HG03432 (cell line): ENCODE measurements at regions not wholly inside any gene's neighbourhood (a gene's known extent, or its start where the extent isn't known, plus 50 kb on each side); places are given as distances from the start of the nearest gene placed in this dataset.
A peak's percentile ranks its signal among the peaks of the same experiment; 100 is the strongest.
"Not testable (repeated sequence)": the region's sequence is repeated elsewhere in the genome, so short reads cannot be mapped to it uniquely, and the experiment has no call there.

Experiments
- ATAC-seq: cut with Tn5 transposase; IDR thresholded peaks from one replicate; pipeline ENCODE4 v1.9.1; 2021; ENCODE audit warnings: mild to moderate bottlenecking, moderate library complexity; ENCODE audit not compliant: unreplicated experiment

DNA sequence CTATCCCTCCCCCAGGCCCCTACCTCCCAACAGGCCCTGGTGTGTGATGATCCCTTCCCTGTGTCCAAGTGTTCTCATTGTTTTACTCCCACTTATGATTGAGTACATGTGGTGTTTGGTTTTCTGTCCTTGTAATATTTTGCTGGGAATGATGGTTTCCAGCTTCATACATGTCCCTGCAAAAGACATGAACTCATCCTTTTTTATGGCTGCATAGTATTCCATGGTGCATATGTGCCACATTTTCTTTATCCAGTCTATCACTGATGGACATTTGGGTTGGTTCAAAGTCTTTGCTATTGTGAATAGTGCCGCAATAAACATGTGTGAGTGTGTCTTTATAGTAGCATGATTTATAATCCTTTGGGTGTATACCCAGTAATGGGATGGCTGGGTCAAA lies 151.7 kb downstream of the VSIG4 start:
- ATAC-seq = not testable (repeated sequence)

DNA sequence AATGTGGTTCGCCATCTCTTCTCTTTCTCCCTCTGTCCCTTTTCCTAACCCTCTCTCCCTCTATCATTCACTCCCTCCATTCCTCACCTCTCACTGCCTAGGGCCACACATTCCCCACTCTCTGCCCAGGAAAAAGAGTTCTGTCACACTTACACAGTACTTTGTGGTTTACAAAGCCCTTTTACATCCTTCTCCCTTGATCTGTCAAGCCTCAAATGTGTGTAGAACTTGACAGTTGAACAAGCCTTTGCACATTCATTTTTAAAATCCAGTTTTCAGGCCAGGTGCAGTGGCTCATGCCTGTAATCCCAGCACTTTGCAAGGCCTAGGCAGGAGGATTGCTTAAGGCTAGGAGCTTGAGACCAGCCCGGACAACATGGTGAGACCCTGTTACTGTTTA lies 156.3 kb downstream of the VSIG4 start:
- no peak for ATAC-seq

DNA sequence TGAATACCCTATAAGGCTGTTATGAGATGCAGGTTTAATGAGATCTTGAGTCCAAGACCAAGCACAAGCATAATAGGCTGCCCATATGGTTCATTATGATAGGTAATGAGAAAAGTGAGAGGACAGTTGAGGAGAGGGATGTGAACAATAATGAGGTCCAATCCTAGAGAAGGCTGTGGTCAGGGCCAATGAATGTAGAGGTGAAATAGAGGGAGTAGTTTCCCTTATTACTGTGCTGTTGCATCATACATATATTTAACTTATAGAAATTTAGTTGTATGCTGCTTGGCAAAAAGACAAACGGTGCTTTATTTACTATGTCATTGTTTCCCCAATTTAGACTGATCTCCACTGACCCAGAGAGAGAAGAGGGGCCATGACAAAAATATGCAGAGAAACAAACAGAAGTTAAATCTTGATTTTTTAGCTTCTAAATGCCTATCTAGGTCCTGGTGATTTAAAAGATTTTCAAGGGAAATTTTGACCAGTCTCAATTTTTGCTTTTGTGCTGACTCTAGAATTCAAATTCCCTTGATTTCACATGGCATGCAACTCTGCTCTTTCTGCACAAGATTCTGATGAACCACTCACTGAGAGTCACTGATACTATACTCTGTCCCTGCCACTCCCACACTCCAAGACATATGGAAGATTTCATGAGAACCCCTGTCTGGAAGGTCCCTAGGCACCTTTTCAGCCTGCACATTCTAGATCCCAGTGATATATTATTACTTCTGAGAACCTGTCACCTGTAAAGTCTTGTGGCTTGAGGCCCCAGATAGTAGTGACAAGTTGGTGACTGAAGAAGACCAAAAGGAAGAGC lies 159.7 kb downstream of the VSIG4 start:
- no peak for ATAC-seq

DNA sequence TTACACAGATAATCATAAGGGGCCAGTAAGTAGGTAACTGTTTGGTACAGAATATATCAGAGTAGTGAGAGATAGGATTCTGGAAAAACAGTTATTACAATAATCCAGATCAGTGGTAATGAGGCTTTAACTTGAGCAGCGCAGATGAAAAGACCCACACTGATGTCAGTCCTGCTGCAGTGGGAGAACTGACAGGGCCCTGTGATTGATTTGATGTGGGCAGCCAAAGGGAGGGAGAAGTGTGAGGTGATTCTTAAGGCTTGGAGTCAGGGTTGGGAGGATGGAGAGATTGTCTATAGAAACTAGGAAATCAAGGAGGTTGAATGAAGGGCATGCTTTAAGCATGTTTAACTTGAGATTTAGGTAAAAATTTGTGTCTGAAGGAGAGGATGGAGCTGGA lies 161.4 kb downstream of the VSIG4 start:
- ATAC-seq = no peak

DNA sequence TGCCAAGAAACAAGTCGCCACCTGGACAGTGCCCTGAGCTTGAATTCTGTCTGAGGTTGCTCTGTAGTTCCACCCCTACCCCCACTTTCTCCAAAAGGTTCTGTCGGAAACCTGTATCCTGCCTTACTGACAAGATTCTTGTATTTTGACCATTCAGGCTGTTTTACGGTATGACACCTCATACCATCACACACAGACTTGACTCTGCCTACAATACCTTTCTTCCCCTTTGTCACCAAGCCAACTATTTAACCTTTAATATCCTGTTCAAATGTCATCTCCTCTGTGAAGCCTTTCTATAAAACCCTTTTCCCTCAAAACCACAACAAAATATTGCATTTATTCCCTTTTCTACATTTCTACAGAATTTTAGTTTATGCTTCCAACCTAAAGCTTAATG lies 161.9 kb downstream of the VSIG4 start:
- no peak for ATAC-seq

DNA sequence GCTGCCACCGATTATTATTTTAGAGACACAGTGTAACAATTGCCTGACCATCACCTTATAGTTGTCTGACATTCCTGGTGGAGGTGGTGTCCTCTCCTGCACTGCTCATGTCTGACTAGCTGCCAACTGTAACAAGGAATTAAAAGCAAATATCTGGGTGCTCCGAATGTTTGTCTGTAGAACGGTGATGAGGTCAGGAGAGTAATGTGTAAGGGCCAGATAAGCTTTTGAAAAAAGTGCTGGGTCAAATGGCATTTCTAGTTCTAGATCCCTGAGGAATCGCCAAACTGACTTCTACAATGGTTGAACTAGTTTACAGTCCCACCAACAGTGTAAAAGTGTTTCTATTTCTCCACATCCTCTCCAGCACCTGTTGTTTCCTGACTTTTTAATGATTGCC lies 164.3 kb downstream of the VSIG4 start:
- not testable (repeated sequence) for ATAC-seq

DNA sequence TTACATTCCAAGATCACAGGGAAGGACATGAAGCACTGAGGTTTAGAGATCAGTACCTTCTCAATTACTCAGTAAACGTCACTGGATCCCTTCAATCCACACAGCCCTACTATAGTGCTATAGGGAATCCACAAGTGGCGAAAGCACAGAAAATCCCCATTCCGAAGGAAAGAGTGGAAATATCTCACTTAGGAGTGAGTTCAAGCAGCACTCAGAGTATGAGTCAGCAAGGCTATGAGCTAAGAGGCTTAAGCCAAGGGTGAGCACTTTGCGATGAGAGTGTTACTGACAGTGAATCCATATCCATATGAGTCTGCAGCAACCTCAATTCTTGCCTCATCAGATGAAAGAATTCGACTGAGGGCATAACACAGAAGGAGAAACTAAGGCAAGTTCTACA lies 165.1 kb downstream of the VSIG4 start:
- no peak for ATAC-seq

DNA sequence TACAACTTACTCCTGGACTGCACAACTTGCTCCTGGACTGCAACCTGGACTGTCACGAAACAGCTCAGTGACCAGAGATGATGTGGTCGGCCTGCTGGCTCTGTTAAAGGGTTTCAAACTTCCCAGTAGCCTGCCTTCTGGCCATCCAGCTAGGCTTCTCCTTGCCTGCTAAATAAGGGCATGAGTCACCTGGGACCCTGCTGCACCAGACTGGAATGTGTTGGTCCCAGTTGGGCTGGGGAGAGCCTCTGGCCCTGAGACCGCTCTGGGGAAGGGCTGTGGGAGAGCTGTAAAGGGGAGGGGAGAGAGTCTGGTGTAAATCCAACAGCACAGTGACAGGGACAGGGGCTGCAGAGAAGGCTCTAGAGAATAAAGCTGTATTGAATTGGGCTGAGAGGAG lies 165.8 kb downstream of the VSIG4 start:
- ATAC-seq = no peak

DNA sequence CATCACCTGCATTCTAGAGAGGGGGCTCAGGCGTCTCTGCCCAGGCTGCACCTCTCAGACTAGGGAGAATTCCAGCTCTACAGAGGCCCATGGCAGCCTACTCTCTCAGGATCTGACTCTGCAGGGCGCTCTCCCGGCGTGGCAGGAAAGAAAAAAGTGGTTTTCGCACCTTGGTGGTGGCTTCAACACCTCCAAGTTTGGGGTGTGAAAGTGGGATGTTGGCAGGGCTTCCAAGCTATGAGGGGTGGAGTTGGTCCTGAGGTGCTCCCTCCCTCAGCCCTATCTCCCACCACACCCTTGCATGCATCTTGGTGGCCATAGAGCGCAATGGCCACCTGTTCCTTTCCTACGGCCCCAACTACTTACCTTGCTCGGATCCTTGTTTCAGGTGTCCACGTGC lies 166.5 kb downstream of the VSIG4 start:
- no peak for ATAC-seq

DNA sequence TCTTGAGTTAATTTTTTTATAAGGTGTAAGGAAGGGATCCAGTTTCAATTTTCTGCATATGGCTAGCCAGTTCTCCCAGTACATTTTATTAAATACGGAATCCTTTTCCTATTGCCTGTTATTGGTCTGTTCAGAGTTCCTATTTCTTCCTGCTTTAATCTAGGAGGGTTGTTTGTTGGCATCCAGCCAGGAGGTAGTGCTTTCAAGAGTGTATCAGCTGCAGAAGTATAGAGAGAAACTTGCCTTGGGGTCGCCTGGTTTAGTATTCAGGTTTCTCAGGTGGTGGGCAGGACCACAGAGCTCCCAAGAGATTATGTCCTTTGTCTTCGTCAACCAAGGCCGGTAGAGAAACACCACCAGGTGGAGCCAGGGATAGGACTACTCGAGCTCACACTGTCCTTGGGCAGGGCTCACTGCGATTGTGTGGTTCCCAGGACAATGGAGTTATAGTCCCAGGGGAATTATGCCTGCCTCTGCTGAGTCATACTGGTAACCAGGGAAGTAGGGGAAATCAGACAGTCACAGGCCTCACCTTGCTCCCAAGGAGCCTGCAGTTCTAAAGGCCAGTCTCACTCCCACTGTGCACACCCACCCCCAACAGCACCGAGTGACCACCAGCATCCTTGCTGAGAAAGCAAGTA lies 168.1 kb downstream of the VSIG4 start:
- peak; percentile 97 for ATAC-seq

DNA sequence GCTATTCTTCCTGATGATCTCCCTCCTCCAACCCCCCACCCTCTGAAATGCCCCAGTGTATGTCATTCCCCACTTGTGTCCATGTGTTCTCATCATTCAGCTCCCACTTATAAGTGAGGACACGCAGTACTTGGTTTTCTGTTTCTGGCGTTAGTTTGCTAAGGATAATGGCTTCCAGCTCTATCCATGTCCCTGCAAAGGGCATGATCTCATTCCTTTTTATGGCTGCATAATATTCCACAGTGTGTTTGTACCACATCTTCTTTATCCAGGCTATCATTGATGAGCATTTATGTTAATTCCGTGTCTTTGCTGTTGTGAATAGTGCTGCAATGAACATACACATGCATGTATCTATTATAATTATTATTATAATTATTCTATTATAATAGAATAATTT lies 169.3 kb downstream of the VSIG4 start:
- not testable (repeated sequence) for ATAC-seq

DNA sequence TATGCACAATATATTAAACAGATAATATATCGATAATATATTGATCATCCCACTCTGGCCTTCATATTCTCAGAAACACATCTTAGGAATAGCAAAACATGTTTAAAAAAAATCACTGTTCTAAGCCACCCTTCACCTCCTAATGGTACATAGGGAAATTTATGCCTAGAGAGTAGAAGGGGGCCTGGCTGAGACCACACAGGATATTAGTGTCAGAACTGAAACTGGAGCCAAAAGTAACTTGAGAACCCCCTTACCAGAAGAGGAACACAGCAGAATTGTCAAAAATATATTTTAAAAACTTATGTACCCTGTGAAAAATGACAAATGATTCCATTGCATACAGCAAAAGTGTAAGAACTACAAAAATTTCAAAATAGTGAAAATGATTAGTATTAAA lies 173.1 kb downstream of the VSIG4 start:
- ATAC-seq = peak; percentile 56

DNA sequence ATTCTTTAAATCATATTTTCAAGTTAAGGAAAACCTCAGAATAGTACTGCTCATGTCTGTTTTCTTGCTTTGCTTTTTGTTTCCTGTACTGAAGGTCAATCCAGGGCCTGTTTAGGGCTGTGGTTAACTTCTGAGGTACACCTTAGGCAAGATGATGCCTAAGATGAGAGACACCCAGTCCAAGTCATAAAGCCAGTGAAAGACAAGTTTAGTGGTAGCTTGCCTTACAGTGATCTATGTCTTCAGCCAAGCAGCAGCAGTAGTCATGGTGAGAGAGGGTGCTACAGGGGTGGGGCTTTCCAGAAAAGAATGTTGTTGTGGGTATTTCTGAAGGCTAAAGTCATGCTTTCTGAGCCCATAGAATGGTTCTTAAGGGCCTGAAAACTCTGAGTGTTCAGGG lies 173.7 kb downstream of the VSIG4 start:
- ATAC-seq = peak; percentile 89

DNA sequence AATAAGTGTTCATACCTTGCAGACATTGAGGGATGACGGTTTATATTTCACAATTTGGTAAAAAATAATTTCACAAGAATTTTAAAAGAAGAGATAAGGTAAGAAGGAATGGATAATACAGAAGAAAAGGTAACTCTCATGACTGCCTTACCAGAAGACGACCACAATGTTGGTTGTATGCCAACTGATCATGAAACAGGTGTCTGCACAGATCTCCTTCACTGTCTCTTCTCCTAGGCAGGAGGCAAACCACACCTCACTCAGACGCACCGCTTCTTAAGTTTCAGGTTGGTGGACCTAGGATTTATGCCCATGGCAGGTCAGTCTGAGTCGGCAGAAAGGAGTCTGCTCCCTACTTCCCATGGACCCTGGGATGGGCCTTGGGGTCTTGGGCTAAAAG lies 177.2 kb downstream of the VSIG4 start:
- ATAC-seq = no peak

DNA sequence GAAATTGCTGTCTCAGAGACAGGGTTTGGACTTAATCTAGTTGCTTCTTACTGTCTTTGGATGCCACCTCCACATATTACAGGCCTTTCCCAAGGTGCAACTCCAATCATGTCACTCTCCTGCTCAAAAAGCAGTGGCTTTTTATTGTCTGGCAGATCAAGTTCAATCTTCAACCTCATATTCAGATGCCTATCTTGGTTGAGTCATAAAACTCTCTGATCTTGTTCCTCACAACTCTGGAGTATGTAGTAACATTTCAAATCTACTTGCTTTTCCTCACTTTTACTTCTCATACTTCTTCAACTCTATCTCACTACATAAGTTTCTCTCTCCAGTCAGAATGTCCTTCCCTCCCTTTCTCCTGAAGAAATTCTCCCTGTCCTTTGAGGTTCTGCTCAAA lies 180.6 kb downstream of the VSIG4 start:
- ATAC-seq = no peak

DNA sequence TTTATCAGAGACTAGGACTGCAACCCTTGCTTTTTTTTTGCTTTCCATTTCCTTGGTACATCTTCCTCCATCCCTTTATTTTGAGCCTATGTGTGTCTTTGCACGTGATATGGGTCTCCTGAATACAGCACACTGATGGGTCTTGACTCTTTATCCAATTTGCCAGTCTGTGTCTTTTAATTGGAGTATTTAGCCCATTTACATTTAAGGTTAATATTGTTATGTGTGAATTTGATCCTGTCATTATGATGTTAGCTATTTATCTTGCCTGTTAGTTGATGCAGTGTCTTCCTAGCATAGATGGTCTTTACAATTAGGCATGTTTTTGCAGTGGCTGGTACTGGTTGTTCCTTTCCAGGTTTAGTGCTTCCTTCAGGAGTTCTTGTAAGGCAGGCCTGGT lies 185.4 kb downstream of the VSIG4 start:
- ATAC-seq = not testable (repeated sequence)

DNA sequence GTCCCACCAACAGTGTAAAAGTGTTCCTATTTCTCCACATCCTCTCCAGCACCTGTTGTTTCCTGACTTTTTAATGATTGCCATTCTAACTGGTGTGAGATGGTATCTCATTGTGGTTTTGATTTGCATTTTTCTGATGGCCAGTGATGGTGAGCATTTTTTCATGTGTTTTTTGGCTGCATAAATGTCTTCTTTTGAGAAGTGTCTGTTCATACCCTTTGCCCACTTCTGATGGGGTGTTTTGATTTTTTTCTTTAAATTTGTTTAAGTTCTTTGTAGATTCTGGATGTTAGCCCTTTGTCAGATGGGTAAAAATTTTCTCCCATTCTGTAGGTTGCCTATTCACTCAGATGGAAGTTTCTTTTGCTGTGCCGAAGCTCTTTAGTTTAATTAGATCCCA lies 183.9 kb downstream of the MSN start:
- ATAC-seq = not testable (repeated sequence)

DNA sequence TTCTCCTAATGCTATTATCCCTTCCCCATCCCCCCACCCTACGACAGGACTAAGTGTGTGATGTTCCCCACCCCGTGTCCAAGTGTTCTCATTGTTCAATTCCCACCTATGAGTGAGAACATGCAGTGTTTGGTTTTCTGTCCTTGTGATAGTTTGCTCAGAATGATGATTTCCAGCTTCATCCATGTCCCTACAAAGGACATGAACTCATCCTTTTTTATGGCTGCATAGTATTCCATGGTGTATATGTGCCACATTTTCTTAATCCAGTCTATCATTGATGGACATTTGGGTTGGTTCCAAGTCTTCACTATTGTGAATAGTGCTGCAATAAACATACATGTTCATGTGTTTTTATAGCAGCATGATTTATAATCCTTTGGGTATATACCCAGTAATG lies 183.4 kb downstream of the MSN start:
- ATAC-seq = not testable (repeated sequence)

DNA sequence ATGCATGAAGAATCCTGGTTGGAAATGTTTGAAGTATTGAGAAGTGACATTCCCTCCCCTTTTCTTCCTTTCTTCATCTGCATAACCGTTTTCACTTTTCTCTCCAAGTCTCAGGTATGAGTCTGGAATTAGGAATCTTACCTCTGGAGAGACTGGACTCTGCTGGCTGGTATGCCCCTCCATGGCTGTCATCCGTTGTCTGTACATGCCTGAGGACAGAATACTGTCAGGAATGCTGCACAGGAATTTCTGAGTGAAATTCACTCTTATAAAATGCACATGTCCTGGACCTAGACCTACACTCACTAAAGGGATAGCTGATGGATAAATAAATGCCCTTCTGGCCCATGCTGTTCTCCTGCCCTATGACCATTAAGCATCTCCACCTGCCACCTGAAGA lies 179.5 kb downstream of the MSN start:
- no peak for ATAC-seq

DNA sequence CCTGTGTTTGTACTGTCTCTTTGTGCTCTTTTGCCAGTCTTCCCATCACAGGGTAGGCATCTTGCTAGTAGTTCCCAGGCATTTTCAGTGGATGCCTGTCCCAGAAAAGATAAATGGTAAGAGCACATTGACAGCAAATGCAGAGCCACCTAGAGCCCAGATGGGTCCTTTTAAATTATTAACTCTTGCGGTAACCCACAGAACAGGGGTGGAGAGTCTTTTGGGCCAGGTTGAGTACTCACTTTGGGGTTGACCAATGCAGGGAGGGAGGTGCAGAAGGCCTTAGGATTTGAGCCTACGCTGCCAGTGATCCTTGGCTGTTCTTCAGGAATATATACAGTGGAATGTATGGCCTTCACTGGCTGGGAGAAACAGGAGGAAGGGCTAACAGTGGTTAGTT lies 173.8 kb downstream of the MSN start:
- ATAC-seq = no peak

DNA sequence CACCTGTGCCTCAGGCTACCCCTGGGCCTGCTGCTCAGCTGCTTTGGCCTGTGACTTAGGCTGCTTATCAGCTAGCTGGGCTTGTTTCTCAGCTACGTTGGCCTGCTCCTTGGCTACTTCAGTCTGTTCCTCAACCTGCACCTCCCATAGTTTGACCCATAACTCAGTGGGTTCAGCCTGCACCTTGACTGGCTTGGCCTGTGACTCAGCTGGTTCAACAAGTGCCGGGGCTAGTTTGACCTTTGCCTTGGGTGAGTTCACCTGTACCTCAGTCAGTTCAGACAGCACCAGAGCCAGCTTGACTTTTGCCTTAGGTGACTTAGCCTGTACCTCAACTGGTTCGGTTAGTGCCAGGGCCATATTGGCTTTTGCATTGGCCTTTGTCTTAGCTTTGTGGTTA lies 171.2 kb downstream of the MSN start:
- ATAC-seq = no peak

DNA sequence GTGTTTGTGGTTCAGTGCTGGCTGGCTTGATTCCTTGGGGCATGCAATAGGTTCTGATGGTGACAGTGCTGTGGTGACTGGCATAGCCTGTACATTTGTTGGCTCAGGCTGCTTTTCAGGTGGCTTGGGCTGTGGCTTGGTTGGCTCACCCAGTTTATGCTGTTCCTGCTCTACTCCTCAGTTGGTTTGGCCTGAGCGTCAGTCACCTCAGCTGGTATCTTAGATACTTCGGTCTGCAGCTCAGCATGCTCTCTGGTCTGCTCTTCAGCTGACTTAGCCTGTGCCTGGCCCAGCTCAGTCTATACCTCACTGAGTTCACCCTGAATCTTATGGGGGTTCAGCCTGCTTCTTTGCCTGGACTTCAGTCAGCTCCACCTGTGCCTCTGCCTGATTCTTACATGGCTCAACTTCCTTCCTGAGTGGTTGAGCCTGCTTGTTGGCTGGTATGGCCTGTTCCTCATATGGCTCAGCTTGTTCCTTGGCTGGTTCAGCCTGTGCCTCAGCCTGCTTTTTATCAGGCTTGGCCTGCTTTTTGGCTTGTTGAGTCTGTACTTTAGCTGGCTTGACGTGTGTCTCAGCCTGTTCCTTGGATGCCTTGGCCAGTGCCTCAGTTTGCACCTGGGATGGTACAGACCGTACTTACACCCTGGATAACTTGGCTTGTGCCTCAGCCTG lies 170.6 kb downstream of the MSN start:
- no peak for ATAC-seq
